HCT116 (cell line): ENCODE measurements at regions not wholly inside any gene's neighbourhood (a gene's known extent, or its start where the extent isn't known, plus 50 kb on each side); places are given as distances from the start of the nearest gene placed in this dataset.
"Not testable (repeated sequence)": the region's sequence is repeated elsewhere in the genome, so short reads cannot be mapped to it uniquely, and the experiment has no call there.

Experiments used
- ATAC-seq: fragments of 200-7000 bp; cut with Tn5 transposase; 2 replicates; pipeline ENCODE4 v1.9.1; 2020; ENCODE audit warnings: mild to moderate bottlenecking, moderate library complexity
- BruUV-seq: library from RNA; stranded (reverse); fragments of 400-500 nt; replicated peaks from 2 replicates; lab custom pipeline; 2021; lab: Mats Ljungman, UMichigan
- CTCF ChIA-PET: fragments of 300-600 bp; sonication (Branson Sonifier 250); formaldehyde crosslinking; loops from one replicate; lab custom pipeline; 2021; ENCODE audit warnings: antibody characterized with exemption; lab: Charles Lee
- POLR2A ChIA-PET: fragments of 300-600, 350-600 bp; sonication (Branson Sonifier 250); formaldehyde crosslinking; loops from one replicate; lab custom pipeline; 2021; ENCODE audit warnings: antibody characterized with exemption; lab: Charles Lee
- RAD21 ChIA-PET, 2 experiments: fragments of 300-600 bp; sonication (Branson Sonifier 250); formaldehyde crosslinking; loops; one replicate each; lab custom pipeline; 2023; ENCODE audit warnings: low total read pairs in 2 of 2; ENCODE audit not compliant: uncharacterized antibody in 2 of 2, unreplicated experiment in 2 of 2, low non-redundant PET in 1 of 2; lab: Charles Lee
- DNase-seq: peaks from one replicate; pipeline ENCODE4 v3.0.0-alpha.2; 2010; ENCODE audit warnings: low read depth, low spot score
- H2AFZ ChIP-seq: fragments of 200-600 bp; shearing (Covaris generic), sonication (generic); 2 replicates; pipeline ENCODE4 v1.6.1; 2017; ENCODE audit warnings: low read depth, mixed run types, mixed read lengths, antibody characterized with exemption, low read length; ENCODE audit not compliant: poor library complexity, severe bottlenecking
- H3K27ac ChIP-seq: 2 replicates; pipeline ENCODE4 v1.5.1; 2012; ENCODE audit warnings: low read depth, low read length
- H3K27me3 ChIP-seq: fragments of 200-600 bp; sonication (generic); 2 replicates; pipeline ENCODE4 v1.6.1; 2016; ENCODE audit warnings: mixed run types, low read length, mixed read lengths; ENCODE audit not compliant: insufficient read depth
- H3K36me3 ChIP-seq, 2 experiments: fragments of 200-500 bp in 1 of 2; fragments of 200-600 bp in 1 of 2; sonication (Bioruptor generic) in 1 of 2; sonication (generic) in 1 of 2; 2 replicates each; pipeline versions ENCODE4 v1.5.1 to v1.6.1; 2014 to 2016; ENCODE audit warnings: low read length in 2 of 2, inconsistent platforms in 1 of 2, mixed read lengths in 1 of 2, mixed run types in 1 of 2; ENCODE audit not compliant: insufficient read depth in 2 of 2, control insufficient read depth in 1 of 2
- H3K4me1 ChIP-seq, 2 experiments: fragments of 200-600 bp in 1 of 2; sonication (generic) in 1 of 2; 2 replicates each; pipeline versions ENCODE4 v1.5.1 to v1.6.1; 2012 to 2017; ENCODE audit warnings: low read length in 2 of 2, inconsistent platforms in 1 of 2, mild to moderate bottlenecking in 1 of 2, mixed read lengths in 1 of 2, mixed run types in 1 of 2, moderate library complexity in 1 of 2; ENCODE audit not compliant: insufficient read depth in 2 of 2, control insufficient read depth in 1 of 2
- H3K4me2 ChIP-seq: fragments of 200-600 bp; sonication (generic); 2 replicates; pipeline ENCODE4 v1.6.1; 2017; ENCODE audit warnings: mixed run types, low read length, mixed read lengths
- H3K4me3 ChIP-seq, 2 experiments: fragments of 200-600 bp in 1 of 2; sonication (generic) in 1 of 2; replicated peaks in 1 of 2; 2 replicates each; pipeline ENCODE4 v1.5.1; 2011 to 2016; ENCODE audit warnings: low read length in 2 of 2, control low read depth in 1 of 2, low read depth in 1 of 2, mild to moderate bottlenecking in 1 of 2, mixed read lengths in 1 of 2, mixed run types in 1 of 2
- H3K79me2 ChIP-seq: fragments of 200-600 bp; sonication (generic); 2 replicates; pipeline ENCODE4 v1.6.1; 2017; ENCODE audit warnings: mild to moderate bottlenecking, mixed run types, low read length, moderate library complexity, mixed read lengths; ENCODE audit not compliant: insufficient read depth
- H3K9ac ChIP-seq: fragments of 200-600 bp; sonication (generic); 2 replicates; pipeline ENCODE4 v1.6.1; 2016; ENCODE audit warnings: low read length, mixed read lengths
- H3K9me2 ChIP-seq: fragments of 200-600 bp; sonication (generic), shearing (Covaris generic); 2 replicates; pipeline ENCODE4 v1.6.1; 2017; ENCODE audit warnings: mixed run types, mild to moderate bottlenecking, moderate library complexity; ENCODE audit not compliant: insufficient read depth
- H3K9me3 ChIP-seq, 2 experiments: fragments of 200-500 bp in 1 of 2; fragments of 200-600 bp in 1 of 2; sonication (Bioruptor generic) in 1 of 2; sonication (generic) in 1 of 2; 2 replicates each; pipeline ENCODE4 v1.6.1; 2014 to 2017; ENCODE audit warnings: low read length in 2 of 2, mixed read lengths in 2 of 2, inconsistent platforms in 1 of 2, low read depth in 1 of 2, mild to moderate bottlenecking in 1 of 2, mixed run types in 1 of 2, moderate library complexity in 1 of 2; ENCODE audit not compliant: control insufficient read depth in 1 of 2, insufficient read depth in 1 of 2
- H4K20me1 ChIP-seq: fragments of 200-600 bp; sonication (generic), shearing (Covaris generic); 2 replicates; pipeline ENCODE4 v1.6.1; 2017; ENCODE audit warnings: mixed run types, mild to moderate bottlenecking, moderate library complexity; ENCODE audit not compliant: insufficient read depth
- ATF3 ChIP-seq: IDR thresholded peaks from 2 replicates; pipeline ENCODE4 v1.6.1; 2012
- CEBPB ChIP-seq: IDR thresholded peaks from 2 replicates; pipeline ENCODE4 v1.6.1; 2012; ENCODE audit warnings: low read depth
- EGR1 ChIP-seq: IDR thresholded peaks from 2 replicates; pipeline ENCODE4 v1.6.1; 2012; ENCODE audit warnings: low read depth
- EZH2 ChIP-seq: fragments of 200-600 bp; sonication (generic); IDR thresholded peaks from 2 replicates; pipeline ENCODE4 v1.6.1; 2017; ENCODE audit warnings: antibody characterized with exemption, mixed run types
- EZH2phosphoT487 ChIP-seq: fragments of 200-600 bp; IDR thresholded peaks from 2 replicates; pipeline ENCODE4 v1.6.1; 2018; ENCODE audit warnings: antibody characterized with exemption, borderline replicate concordance
- JUND ChIP-seq: IDR thresholded peaks from 2 replicates; pipeline ENCODE4 v1.6.1; 2012
- POLR2AphosphoS5 ChIP-seq: IDR thresholded peaks from 2 replicates; pipeline ENCODE4 v1.6.1; 2011; ENCODE audit warnings: mild to moderate bottlenecking, low read depth, low read length, moderate library complexity
- SIN3A ChIP-seq: IDR thresholded peaks from 2 replicates; pipeline ENCODE4 v1.6.1; 2012; ENCODE audit warnings: low read depth
- SP1 ChIP-seq: IDR thresholded peaks from 2 replicates; pipeline ENCODE4 v1.6.1; 2012; ENCODE audit warnings: low read depth
- ZNF274 ChIP-seq: fragments of 200-500 bp; sonication (Bioruptor generic); IDR thresholded peaks from 2 replicates; pipeline ENCODE4 v1.6.1; 2014; ENCODE audit warnings: mild to moderate bottlenecking, low read depth, low read length, inconsistent platforms
- intact Hi-C: fragments of 100-400 bp; cut with micrococcal nuclease; formaldehyde crosslinking; loops from 2 replicates; pipeline ENCODE4 v1.10.0; 2022

- H3K4me2 ChIP-seq, H3K79me2 ChIP-seq, H3K9ac ChIP-seq, H3K9me3 ChIP-seq, BruUV-seq, RAD21 ChIA-PET, H4K20me1 ChIP-seq, H3K4me3 ChIP-seq, H3K27me3 ChIP-seq, H3K27ac ChIP-seq, H3K36me3 ChIP-seq, ATAC-seq, intact Hi-C loops, DNase-seq, H2AFZ ChIP-seq, H3K9me2 ChIP-seq, CTCF ChIA-PET, H3K4me1 ChIP-seq, POLR2A ChIA-PET: not testable (repeated sequence)
These were observed 921.0 kb upstream of the ADAMTS5 start for GRCh38 chr21:27887808-27888455.

- BruUV-seq = no TSS peak
- ChIA-PET RAD21 (no interaction called here), POLR2A (no interaction called here), CTCF (no interaction called here)
- Histone ChIP-seq H3K4me2 (no peak overlapping the region), H4K20me1 (no peaks in the 10 kb centered on the region), H3K36me3 (no peaks in the 10 kb centered on the region), H3K9ac (no peak overlapping the region), H2AFZ (no peak overlapping the region), H3K27ac (no peak overlapping the region), H3K4me1 (no peaks in the 10 kb centered on the region), H3K27me3 (no peaks in the 10 kb centered on the region), H3K9me2 (no peaks in the 10 kb centered on the region), H3K9me3 (peaks cover 0 to 2% of the 10 kb centered on the region in 2 experiments; a peak in 2 of 4 replicates), H3K4me3 (no peak overlapping the region), H3K79me2 (no peaks in the 10 kb centered on the region)
- no peak for TF ChIP-seq EGR1
- TF ChIP-seq SP1 = no peak
- no peak for TF ChIP-seq ATF3
- TF ChIP-seq EZH2 = no peak
- no peak for TF ChIP-seq POLR2AphosphoS5
- no peak for TF ChIP-seq ZNF274
- TF ChIP-seq CEBPB = no peak
- TF ChIP-seq JUND = no peak
- TF ChIP-seq SIN3A = no peak
- no peak for TF ChIP-seq EZH2phosphoT487
- DNase-seq (no peak), ATAC-seq (no peak)
- intact Hi-C loops = no loop called here
These were observed 918.4 kb upstream of the ADAMTS5 start for GRCh38 chr21:27885296-27885711.

GRCh38 chr21:27881331-27881730, 914.4 kb upstream of the ADAMTS5 start:
- H3K4me2 ChIP-seq, H3K9me2 ChIP-seq, H3K27ac ChIP-seq, BruUV-seq, H3K9me3 ChIP-seq, H4K20me1 ChIP-seq, H3K79me2 ChIP-seq, DNase-seq, H3K36me3 ChIP-seq, H3K9ac ChIP-seq, RAD21 ChIA-PET, H3K27me3 ChIP-seq, H3K4me3 ChIP-seq, ATAC-seq, H2AFZ ChIP-seq, CTCF ChIA-PET, H3K4me1 ChIP-seq, POLR2A ChIA-PET, intact Hi-C loops: not testable (repeated sequence)
